SKM-1 treated with dmso at 0.1 percent for 144 hours (cell line): ENCODE measurements at regions not wholly inside any gene's neighbourhood (a gene's known extent, or its start where the extent isn't known, plus 50 kb on each side); places are given as distances from the start of the nearest gene placed in this dataset.

Experiments
- DNase-seq: peaks from one replicate; lab custom pipeline; 2025; ENCODE audit not compliant: unreplicated experiment; lab: John Stamatoyannopoulos, UW

GRCh38 chr2:152814475-152815030 lies 96.1 kb downstream of the ARL6IP6 start:
- no peak for DNase-seq

DNA sequence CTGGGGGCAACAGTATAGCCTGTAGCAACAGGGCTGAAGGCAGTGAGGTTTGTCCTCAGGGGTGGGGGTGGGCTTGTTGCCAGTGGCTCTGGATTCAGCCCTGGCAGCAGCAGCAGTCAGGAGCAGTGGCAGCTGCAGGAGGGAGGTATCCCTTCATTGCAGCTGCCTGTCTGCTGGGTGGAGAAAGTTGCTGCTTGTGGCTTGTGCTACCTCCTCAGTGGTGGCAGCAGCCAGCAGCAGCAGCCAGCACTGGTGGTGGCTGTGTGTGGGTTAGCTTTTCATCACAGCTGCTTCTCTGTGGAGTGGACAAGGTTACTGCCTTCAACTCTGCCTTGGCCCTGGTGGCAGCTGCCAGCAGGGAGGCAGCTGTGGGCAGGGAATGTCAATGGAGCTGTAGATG lies 94.9 kb downstream of the ARL6IP6 start:
- DNase-seq = no peak
